Right lobe of liver (tissue), 4 donors: ENCODE measurements at regions not wholly inside any gene's neighbourhood (a gene's known extent, or its start where the extent isn't known, plus 50 kb on each side); places are given as distances from the start of the nearest gene placed in this dataset.

Experiments
- CTCF ChIP-seq, 4 donors: fragments of 200-600 bp in 3 of 4; fragments of 450-650 bp in 1 of 4; IDR thresholded peaks; one replicate each; pipeline versions ENCODE4 v1.5.1 to v1.8.0; 2016 to 2022; ENCODE audit warnings: antibody characterized with exemption in 4 of 4, mild to moderate bottlenecking in 2 of 4
- POLR2A ChIP-seq: fragments of 450-650 bp; IDR thresholded peaks from one replicate; pipeline ENCODE4 v1.6.1; 2017; ENCODE audit warnings: antibody characterized with exemption, mild to moderate bottlenecking
- donor health status: DM: no; HTN: no; CAD: no.
- donor health status: DM: no; HTN: no; CAD: no.
- donor health status: DM: no; HTN: yes; CAD: no.

- TF ChIP-seq CTCF (IDR thresholded peaks at IDR 0.05) (no peak), POLR2A (no peak)
Measured at GRCh38 chr13:42707048-42707447, 74.3 kb upstream of the FAM216B start.
